HK-2 (cell line): ENCODE measurements at regions not wholly inside any gene's neighbourhood (a gene's known extent, or its start where the extent isn't known, plus 50 kb on each side); places are given as distances from the start of the nearest gene placed in this dataset.

Experiments used
- DNase-seq: peaks from one replicate; pipeline ENCODE4 v3.0.0-alpha.2; 2018; ENCODE audit not compliant: unreplicated experiment

- no peak for DNase-seq
Observed at GRCh38 chr22:27651486-27651885, 150.1 kb downstream of the MN1 start.

DNA sequence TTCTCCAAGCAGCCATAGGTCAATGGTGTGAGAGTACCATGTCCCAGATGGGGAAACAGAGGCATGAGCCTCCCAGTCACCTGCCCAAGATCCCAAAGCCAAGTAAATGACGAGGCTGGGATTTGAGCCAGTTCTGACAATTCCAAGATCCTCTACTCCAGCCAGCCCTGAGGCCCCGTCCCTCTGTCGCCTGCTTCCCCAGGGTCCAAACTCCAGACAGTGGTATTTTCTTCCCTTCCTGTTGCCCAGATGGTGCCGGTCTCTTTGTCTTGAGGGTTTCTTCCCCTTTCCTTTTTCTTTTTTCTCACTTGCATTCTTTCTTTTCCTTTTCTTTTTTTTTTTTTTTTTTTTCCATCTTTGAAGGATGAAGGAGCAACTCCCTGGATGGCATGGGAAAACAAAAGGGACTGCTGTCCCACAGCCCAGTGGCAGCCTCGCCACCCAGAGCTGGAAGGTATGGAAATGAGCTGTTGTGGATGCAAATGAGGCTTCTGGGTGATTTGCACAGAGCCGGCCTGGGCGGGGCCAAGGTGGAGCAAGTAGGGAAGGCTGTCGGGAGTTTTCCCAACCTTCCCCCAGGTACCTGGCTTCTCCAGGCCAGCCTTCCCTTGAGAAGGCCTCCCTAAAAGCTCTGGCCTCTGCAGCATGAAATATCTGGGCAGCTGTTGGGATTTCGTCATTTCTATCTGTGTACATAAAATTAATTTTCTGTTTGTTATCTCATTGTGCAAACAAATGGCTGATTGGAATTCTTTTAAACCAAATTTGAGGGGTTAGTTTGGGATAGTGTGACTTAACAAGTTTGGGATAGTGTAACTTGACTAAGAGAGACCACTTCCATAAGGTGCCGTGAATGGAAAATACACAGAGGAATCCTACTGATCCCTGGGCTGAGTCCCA, 146.8 kb downstream of the MN1 start:
- DNase-seq = no peak

DNA sequence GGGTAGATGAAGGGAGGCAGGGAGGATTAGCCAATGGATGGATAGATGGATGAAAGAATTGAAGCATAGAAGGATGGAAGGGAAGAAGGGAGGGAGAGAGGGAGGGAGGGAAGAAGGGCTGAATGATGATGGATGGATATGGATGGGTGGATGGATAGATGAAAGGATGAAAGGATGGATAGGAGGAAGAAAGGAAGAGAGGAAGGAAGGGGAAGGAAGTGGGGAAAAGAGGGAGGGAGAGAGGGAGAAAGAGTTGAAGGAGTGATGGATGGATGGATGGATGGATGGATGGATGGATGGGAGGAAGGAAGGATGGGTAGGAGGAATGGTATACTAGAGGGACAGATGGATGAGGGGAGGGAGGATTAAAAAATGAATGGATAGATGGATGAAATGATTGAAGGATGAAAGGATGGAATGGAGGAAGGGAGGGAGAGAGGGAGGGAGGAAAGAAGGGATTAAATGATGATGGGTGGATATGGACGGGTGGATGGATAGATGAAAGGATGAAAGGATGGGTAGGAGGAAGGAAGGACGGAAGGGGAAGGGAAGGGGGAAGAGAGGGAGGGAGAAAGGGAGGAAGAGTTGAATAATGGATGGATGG, 145.9 kb downstream of the MN1 start:
- DNase-seq = no peak

DNA sequence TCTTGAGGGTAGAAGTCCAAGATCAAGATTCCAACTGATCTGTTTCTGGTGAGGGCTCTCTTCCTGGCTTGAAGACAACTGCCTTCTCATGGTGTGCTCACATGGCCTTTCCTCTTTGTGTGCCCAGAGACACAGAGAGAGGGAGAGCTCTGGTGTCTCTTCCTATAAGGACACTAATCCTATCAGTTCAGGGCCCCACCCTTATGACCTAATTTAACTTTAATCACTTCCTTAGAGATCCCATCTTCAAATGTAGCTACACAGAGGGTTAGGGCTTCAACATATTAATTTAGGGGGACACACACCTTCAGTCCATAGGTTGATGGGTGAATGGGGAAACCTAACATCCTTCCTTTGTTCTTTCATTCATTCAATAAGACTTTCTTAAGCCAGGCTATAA, 144.6 kb downstream of the MN1 start:
- DNase-seq = no peak

DNA sequence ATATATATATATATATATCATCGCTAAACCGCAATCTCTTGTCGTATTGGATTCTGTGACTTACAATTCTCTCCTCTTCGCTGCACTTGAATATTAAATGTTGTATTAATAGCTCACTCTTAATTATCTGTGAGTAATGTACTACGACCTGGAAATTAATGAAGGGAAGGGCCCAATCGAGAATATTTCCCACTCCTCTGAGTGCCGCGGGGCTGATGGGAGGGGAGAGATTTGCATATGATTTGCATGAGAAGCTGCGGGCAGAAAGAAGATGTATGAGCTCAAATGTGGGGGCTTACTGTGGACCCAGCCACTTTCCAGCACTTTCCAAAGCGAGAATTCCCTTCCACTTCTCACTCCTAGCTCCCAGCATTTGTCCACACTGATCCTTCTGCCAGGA, 141.2 kb downstream of the MN1 start:
- no peak for DNase-seq

DNA sequence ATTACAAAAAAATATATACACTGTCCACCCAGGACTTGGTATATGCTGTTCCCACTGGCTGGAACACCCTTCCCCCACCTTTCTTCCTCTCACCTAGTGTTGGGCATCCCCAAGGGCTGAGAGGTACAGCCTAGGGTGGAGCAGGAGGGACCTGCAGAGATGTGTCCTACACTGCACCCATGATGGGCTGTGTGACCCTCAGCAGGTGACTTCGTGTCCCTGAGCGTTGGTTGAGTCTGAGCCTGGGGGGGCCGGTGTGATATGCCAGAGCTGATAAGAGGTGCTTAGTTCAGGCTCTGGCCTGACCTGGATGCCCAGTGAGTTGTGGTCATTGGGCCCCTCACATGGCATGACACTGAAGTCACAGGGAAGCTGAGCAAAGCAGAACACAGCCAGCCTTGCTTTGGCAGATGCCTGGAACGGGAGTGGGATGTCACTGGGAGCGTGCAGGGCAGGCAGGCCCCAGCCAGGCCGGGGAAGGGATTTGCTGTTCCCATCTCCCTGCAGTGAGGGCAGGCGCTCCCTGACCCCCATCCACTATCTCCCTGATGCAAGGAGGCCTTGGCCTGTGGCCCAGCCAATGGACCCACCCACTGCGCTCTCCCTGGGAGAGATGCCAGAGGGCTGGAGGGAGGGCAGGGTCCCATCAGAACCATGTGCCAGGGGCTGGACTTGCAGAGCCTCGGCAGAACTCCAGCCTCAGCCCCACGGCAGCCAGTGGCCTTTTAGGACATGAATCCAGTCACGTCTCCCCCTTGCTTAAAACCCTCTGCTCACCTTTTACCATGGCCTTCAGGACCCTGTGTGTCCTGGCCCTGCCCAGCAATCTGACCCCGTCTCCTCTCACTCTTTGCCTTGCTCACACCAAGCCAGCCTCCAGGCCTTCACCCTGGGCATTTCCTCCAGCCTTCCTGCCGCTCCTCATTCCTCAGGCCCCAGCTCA, 138.9 kb downstream of the MN1 start:
- no peak for DNase-seq

GRCh38 chr22:27663812-27664211, 137.7 kb downstream of the MN1 start:
- no peak for DNase-seq

- DNase-seq = no peak
Observed at GRCh38 chr22:27666272-27666997, 135.1 kb downstream of the MN1 start.

DNA sequence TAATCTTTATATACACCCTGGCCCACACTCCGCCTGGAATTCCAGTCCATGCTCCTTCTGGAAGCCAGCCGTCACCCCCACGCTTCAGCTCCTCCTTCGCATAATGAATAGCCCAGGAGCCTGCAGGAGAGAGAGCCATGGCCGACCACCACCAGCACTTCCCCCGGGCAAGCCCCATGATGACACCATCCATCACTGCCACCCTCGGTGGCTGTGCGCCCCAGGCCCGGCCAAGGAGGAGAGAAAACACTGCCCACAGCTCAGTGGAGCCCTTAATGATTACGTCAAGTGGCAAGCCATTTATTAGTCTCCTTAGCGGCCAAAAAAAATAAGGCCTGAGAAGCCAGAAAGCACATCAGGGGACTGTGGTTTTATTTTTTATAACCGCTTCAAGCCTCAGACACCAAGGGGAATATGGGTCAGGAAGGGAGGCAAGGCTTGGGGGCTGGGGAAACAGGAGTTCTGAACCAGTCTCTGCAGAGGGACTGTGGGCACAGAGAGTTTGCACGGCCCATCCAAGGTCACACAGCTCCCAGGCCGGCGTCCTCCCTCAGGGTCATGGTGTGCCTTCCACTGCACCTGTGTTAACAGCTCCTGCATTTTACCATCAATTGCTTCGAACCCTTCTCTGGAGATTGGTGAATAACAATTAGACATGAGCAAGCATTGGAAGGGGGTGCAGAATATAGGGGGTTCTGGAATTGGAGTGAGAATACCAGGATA, 134.3 kb downstream of the MN1 start:
- DNase-seq = no peak

DNA sequence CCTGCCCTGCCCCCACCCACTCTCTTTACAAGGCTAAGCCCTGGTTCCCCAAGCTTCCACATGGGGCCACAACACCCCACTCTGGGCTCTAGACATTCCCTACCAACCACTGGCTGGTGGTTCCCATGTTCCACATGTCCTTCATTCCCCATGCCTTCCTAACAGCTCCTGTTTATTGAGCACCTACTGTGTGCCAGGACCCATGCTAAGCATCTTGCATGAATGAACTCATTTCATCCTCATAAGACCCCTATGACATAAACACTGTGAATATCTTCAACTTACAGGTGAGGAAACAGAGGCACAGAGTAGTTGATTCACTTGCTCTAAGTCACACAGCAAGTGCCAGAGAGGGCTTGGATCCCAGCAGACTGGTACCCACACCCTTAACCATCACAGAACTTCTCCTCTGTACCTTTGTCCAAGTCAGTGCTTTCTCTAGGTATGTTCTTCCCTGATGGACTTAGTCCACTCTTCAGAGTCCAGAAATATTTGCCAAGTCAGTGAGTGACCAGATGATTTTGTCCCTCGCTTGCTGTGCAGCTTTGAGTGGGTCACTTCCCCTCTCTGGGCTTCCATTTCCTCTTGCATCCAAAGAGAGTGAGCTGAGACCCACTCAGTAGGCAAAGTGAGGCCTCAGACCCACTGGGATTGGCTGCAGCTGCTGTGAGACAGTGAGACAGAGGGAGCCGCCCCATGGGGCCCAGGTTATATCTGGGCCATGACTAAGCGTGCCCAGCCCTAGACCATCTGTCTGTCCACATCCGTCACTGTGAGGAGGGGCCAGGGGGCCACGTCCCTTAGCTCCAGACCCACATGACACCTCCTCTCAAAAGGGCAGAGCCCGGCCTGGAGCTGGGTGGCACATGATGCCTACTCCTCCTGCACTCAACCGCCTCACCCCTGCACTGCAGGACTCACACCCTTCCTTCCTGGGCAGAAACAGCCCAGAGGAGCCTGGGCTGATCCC, 132.4 kb downstream of the MN1 start:
- peak; percentile 39 for DNase-seq

DNA sequence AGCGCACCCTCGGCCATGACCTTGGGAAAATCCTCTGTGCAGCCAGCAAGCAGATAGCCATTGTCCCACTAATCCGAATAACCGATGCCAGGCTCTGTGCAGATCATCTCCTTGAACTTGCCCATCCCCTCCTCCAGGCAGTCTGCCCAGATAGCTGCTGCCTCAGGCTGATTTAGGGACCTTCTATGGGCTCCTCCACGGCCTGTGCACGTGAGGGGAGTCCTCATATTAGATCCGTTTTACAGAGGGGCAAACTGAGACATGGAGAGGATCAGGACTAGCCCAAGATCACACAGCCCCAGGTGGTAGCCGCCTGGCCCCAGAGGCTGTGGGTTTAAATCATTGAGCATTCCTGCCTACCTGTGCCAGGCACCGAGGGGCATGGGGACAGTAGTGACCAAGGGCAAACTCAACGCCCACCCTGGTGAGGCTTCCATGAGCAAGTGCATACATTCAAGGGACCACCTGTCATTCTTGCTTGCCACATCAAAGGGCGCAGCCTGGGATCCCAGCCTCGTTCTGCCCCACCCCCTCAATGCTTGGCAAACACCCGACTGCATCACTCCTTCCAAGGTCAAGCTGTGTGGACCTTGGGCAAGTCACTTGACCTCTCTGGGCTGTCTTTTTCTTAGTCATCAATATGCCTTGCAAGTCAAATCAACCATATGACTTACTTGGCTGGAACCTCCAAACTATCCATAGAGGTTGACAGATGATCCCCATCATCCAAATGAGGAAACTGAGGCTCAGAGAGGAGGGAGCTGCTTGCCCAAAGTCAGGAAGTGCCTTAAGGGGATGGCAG, 131.6 kb downstream of the MN1 start:
- no peak for DNase-seq

GRCh38 chr22:27670701-27671412, 130.7 kb downstream of the MN1 start:
- DNase-seq = no peak

- DNase-seq = no peak
Observed at GRCh38 chr22:27671413-27671935, 130.1 kb downstream of the MN1 start.

GRCh38 chr22:27672721-27673418, 128.7 kb downstream of the MN1 start:
- DNase-seq = no peak

DNA sequence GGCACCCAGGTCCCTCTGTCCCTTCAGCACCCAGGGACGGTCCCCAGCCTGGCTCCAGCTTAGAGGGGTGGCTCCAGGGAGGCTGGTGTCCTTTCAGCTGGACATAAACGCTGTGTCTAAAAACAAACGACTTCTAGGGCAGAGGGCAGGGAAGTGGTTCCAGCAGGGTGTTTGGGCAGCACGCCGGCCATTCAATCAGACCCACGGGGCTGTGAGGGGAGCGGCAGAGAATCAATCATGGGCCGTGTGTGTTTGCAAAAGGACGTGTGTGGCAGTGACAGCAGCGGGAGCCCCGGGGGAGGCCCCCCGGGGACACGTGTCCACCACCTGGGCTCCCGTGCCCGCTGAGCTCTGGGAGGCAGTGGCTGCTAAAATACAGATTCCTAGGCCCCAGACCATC, 127.7 kb downstream of the MN1 start:
- no peak for DNase-seq

GRCh38 chr22:27674261-27674923, 127.2 kb downstream of the MN1 start:
- DNase-seq = no peak
